Endodermal cell (in vitro differentiated cells): ENCODE measurements at regions not wholly inside any gene's neighbourhood (a gene's known extent, or its start where the extent isn't known, plus 50 kb on each side); places are given as distances from the start of the nearest gene placed in this dataset.

Experiments used
- DNase-seq: peaks from one replicate; pipeline ENCODE4 v3.0.0-alpha.2; 2017
- H3K27ac ChIP-seq: 2 replicates; pipeline ENCODE4 v1.5.1; 2013; ENCODE audit warnings: mild to moderate bottlenecking, low read depth, low read length, moderate library complexity
- H3K27me3 ChIP-seq: 2 replicates; pipeline ENCODE4 v1.6.1; 2013; ENCODE audit warnings: mild to moderate bottlenecking, low read length, moderate library complexity; ENCODE audit not compliant: insufficient read depth, control insufficient read depth, poor library complexity, severe bottlenecking
- H3K36me3 ChIP-seq: 2 replicates; pipeline ENCODE4 v1.7.0; 2013; ENCODE audit warnings: mild to moderate bottlenecking, low read length, moderate library complexity; ENCODE audit not compliant: control insufficient read depth, insufficient read depth
- H3K4me1 ChIP-seq: one replicate; pipeline ENCODE4 v1.7.0; 2013; ENCODE audit warnings: low read length; ENCODE audit not compliant: control insufficient read depth, insufficient read depth
- H3K4me3 ChIP-seq: 2 replicates; pipeline ENCODE4 v1.5.1; 2013; ENCODE audit warnings: mild to moderate bottlenecking, low read length, moderate library complexity
- H3K9ac ChIP-seq: 2 replicates; pipeline ENCODE4 v1.6.1; 2013; ENCODE audit warnings: mild to moderate bottlenecking, low read length, moderate library complexity; ENCODE audit not compliant: poor library complexity, severe bottlenecking; ENCODE audit errors: extremely low read depth
- H3K9me3 ChIP-seq: 2 replicates; pipeline ENCODE4 v1.6.1; 2013; ENCODE audit warnings: mild to moderate bottlenecking, low read length, moderate library complexity; ENCODE audit not compliant: control insufficient read depth
- H3K27ac Mint-ChIP-seq: 2 replicates; pipeline ENCODE4 v1.8.0; 2020; ENCODE audit warnings: mixed read lengths
- H3K27me3 Mint-ChIP-seq: 2 replicates; pipeline ENCODE4 v1.8.0; 2021; ENCODE audit warnings: mild to moderate bottlenecking, mixed read lengths; ENCODE audit not compliant: insufficient read depth
- H3K36me3 Mint-ChIP-seq: 2 replicates; pipeline ENCODE4 v1.8.0; 2020; ENCODE audit warnings: low read depth, mixed read lengths
- H3K4me1 Mint-ChIP-seq: 2 replicates; pipeline ENCODE4 v1.8.0; 2020; ENCODE audit warnings: mixed read lengths
- H3K4me3 Mint-ChIP-seq: 2 replicates; pipeline ENCODE4 v1.8.0; 2020; ENCODE audit warnings: mild to moderate bottlenecking, moderate library complexity, mixed read lengths
- H3K9me3 Mint-ChIP-seq: 2 replicates; pipeline ENCODE4 v1.8.0; 2020; ENCODE audit warnings: mild to moderate bottlenecking, mixed read lengths
- WGBS, 2 experiments: methylation state at CpG; one replicate each; pipeline versions ENCODE4 v1.1.5 to v1.1.7; 2013; ENCODE audit warnings: missing lambda C conversion rate in 2 of 2, mixed read lengths in 1 of 2; ENCODE audit not compliant: insufficient coverage in 1 of 2, insufficient read length in 1 of 2; 5-methylcytosine and 5-hydroxymethylcytosine counted together
- TF ChIP-seq, protein P1 (sequence below): fragments of 200-600 bp; sonication (generic); conservative IDR thresholded peaks from 2 replicates; pipeline ENCODE4 v1.5.0; 2021; ENCODE audit warnings: antibody characterized with exemption, mild to moderate bottlenecking

DNA sequence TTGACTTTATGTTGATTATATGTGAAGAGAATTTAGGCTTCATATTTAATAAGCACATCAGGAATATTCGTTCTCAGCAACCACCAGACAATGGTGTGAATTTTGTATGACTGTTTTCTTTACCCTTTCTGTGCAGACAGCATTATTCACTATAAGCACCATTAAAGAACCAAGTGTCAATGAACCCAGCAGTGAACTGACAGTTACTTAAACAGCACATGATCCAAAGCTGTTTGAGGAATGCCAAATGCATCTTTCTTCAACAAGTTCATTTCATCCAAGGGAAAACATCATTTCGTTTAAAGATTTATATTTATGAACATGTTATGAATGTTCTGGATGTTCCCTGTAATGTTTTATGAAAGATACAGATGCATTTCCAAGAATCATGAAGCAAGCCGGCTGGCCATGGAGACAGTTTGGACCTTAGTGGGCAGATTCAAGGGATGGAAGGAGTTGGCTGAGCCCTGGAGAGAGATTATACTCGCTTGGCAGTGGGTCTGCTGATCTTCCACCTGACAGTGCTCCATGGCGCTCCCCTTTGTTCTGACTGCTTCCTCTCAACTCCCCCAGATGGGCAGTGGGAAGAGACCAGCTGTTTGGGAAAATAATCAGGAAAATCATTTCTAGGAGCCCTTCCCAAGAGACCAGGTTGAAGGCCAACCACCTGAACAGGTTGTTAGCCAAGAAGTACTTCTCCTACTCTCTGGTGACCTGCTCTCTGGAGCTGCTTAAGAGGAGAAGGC is 326.0 kb upstream of the RSPO3 start:
- H3K9ac ChIP-seq, result no peak overlapping the region
- DNase-seq, result no peak
- H3K27me3 ChIP-seq, result no peaks in the 10 kb centered on the region
- Mint-ChIP-seq H3K27ac (no peak overlapping the region), H3K4me3 (no peak overlapping the region), H3K4me1 (no peaks in the 10 kb centered on the region), H3K9me3 (no peaks in the 10 kb centered on the region), H3K36me3 (no peaks in the 10 kb centered on the region), H3K27me3 (no peaks in the 10 kb centered on the region)
- WGBS, 2 experiments, result 93 to 94% methylated on average over 2 to 5 of the region's 5 CpGs
- no peak overlapping the region for H3K27ac ChIP-seq
- H3K4me3 ChIP-seq, result no peak overlapping the region
- H3K9me3 ChIP-seq, result no peaks in the 10 kb centered on the region
- no peaks in the 10 kb centered on the region for H3K36me3 ChIP-seq
- TF ChIP-seq, protein P1, sequence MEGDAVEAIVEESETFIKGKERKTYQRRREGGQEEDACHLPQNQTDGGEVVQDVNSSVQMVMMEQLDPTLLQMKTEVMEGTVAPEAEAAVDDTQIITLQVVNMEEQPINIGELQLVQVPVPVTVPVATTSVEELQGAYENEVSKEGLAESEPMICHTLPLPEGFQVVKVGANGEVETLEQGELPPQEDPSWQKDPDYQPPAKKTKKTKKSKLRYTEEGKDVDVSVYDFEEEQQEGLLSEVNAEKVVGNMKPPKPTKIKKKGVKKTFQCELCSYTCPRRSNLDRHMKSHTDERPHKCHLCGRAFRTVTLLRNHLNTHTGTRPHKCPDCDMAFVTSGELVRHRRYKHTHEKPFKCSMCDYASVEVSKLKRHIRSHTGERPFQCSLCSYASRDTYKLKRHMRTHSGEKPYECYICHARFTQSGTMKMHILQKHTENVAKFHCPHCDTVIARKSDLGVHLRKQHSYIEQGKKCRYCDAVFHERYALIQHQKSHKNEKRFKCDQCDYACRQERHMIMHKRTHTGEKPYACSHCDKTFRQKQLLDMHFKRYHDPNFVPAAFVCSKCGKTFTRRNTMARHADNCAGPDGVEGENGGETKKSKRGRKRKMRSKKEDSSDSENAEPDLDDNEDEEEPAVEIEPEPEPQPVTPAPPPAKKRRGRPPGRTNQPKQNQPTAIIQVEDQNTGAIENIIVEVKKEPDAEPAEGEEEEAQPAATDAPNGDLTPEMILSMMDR, result no peak
- H3K4me1 ChIP-seq, result no peaks in the 10 kb centered on the region

- H3K9me3 Mint-ChIP-seq, result no peaks in the 10 kb centered on the region
- H3K9ac ChIP-seq, result no peak overlapping the region
- TF ChIP-seq, protein P1, result no peak
Measured at GRCh38 chr6:126795161-126795560, 323.3 kb upstream of the RSPO3 start.

DNA sequence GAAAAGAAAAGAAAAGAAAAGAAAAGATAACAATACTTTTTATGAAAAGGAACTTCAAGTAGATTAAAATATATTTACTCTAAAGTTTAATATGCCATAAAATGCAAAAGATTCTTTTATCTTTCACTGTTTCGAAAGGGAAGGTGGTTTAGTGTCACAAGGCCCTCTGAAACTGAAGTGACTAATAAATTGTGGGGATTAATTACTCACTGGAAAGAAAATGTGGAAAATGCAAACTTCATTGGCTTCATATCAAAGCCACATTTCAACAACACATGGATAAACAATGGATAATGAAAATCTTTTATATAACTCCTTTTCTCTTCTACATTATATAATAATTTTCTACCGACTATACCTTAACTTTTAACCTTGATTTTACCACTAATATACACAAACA is 320.5 kb upstream of the RSPO3 start:
- Mint-ChIP-seq H3K36me3 (no peaks in the 10 kb centered on the region), H3K27me3 (no peaks in the 10 kb centered on the region), H3K4me1 (peaks cover 36% of the 10 kb centered on the region), H3K4me3 (no peak overlapping the region), H3K27ac (no peak overlapping the region), H3K9me3 (no peaks in the 10 kb centered on the region)
- Histone ChIP-seq H3K27ac (no peak overlapping the region), H3K4me3 (no peak overlapping the region), H3K4me1 (peaks cover 9% of the 10 kb centered on the region), H3K9me3 (no peaks in the 10 kb centered on the region), H3K27me3 (no peaks in the 10 kb centered on the region), H3K36me3 (no peaks in the 10 kb centered on the region), H3K9ac (no peak overlapping the region)
- TF ChIP-seq, protein P1, result no peak
- no peak for DNase-seq
- WGBS, 2 experiments, result 97% methylated on average over 2 of the region's 2 CpGs; no CpG with 5 or more reads in 1 of the 2 experiments

More at GRCh38 chr6:126795161-126795560, 323.3 kb upstream of the RSPO3 start:
- Mint-ChIP-seq H3K36me3 (no peaks in the 10 kb centered on the region), H3K4me3 (no peak overlapping the region), H3K27ac (no peak overlapping the region), H3K4me1 (peaks cover 16% of the 10 kb centered on the region), H3K27me3 (no peaks in the 10 kb centered on the region)
- Histone ChIP-seq H3K27ac (no peak overlapping the region), H3K4me1 (no peaks in the 10 kb centered on the region), H3K27me3 (no peaks in the 10 kb centered on the region), H3K9me3 (no peaks in the 10 kb centered on the region), H3K4me3 (no peak overlapping the region), H3K36me3 (no peaks in the 10 kb centered on the region)
- no peak for DNase-seq
